GM12878 (cell line): ENCODE measurements at regions not wholly inside any gene's neighbourhood (a gene's known extent, or its start where the extent isn't known, plus 50 kb on each side); places are given as distances from the start of the nearest gene placed in this dataset.
A peak's percentile ranks its signal among the peaks of the same experiment; 100 is the strongest.

Source experiments
- ATF2 ChIP-seq: IDR thresholded peaks from 2 replicates; pipeline ENCODE4 v1.6.1; 2012; ENCODE audit warnings: low read length, inconsistent platforms
- BCLAF1 ChIP-seq: fragments of 450-650 bp; IDR thresholded peaks from 2 replicates; pipeline ENCODE4 v1.6.1; 2017; ENCODE audit warnings: antibody characterized with exemption, mild to moderate bottlenecking, moderate library complexity
- BHLHE40 ChIP-seq, 2 experiments: fragments of 450-650 bp in 1 of 2; IDR thresholded peaks; 2 replicates each; pipeline ENCODE4 v1.6.1; 2011 to 2017; ENCODE audit warnings: low read depth in 2 of 2, borderline replicate concordance in 1 of 2, improper control_type of control experiment in 1 of 2, low read length in 1 of 2, mild to moderate bottlenecking in 1 of 2
- CHD2 ChIP-seq: IDR thresholded peaks from 2 replicates; pipeline ENCODE4 v1.6.1; 2011; ENCODE audit warnings: low read depth, low read length, improper control_type of control experiment, borderline replicate concordance
- CTCF ChIP-seq, 3 experiments: IDR thresholded peaks in 2 of 3; conservative IDR thresholded peaks in 1 of 3; 2 replicates each; pipeline ENCODE4 v1.5.1; 2011; ENCODE audit warnings: low read depth in 3 of 3, low read length in 3 of 3, mild to moderate bottlenecking in 3 of 3, control low read depth in 2 of 3, moderate library complexity in 2 of 3, inconsistent platforms in 1 of 3, mixed read lengths in 1 of 3; ENCODE audit not compliant: control insufficient read depth in 2 of 3, insufficient read depth in 1 of 3; ENCODE audit errors: extremely low read depth in 1 of 3
- ETV6 ChIP-seq, 2 experiments: fragments of 450-650 bp in 1 of 2; IDR thresholded peaks in 1 of 2; conservative IDR thresholded peaks in 1 of 2; 2 replicates each; pipeline ENCODE4 v1.6.1; 2014; ENCODE audit warnings: antibody characterized with exemption in 1 of 2, borderline replicate concordance in 1 of 2, low read depth in 1 of 2, mild to moderate bottlenecking in 1 of 2, moderate library complexity in 1 of 2
- NKRF ChIP-seq: fragments of 450-650 bp; conservative IDR thresholded peaks from 2 replicates; pipeline ENCODE4 v1.6.1; 2017; ENCODE audit warnings: mild to moderate bottlenecking, moderate library complexity
- RBBP5 ChIP-seq: fragments of 200-600 bp; sonication (generic); conservative IDR thresholded peaks from 2 replicates; pipeline ENCODE4 v1.6.1; 2016
- SMAD1 ChIP-seq: fragments of 450-650 bp; IDR thresholded peaks from 2 replicates; pipeline ENCODE4 v1.6.1; 2018; ENCODE audit warnings: mild to moderate bottlenecking, low read depth; ENCODE audit not compliant: partially characterized antibody
- ZNF24 ChIP-seq: fragments of 450-650 bp; IDR thresholded peaks from 2 replicates; pipeline ENCODE4 v1.6.1; 2017; ENCODE audit warnings: antibody characterized with exemption, mild to moderate bottlenecking

- TF ChIP-seq CTCF (IDR thresholded peaks at IDR 0.05 in 2 of 3, conservative IDR thresholded peaks at IDR 0.05 in 1 of 3; ENCODE audit: control insufficient read depth in 2 of 3, extremely low read depth in 1 of 3, insufficient read depth in 1 of 3, low read depth in 3 of 3, low read length in 3 of 3) (peak; percentile 6 to 25 (median 12); a peak in 1 of 6 replicates), NKRF (peak; percentile 93), ATF2 (no peak), ZNF24 (no peak), BCLAF1 (no peak), RBBP5 (0 out of 2 replicates have a peak, but pooled peaks have one; percentile 63), CHD2 (peak; percentile 72; the same call in 1 of the 2 replicates), SMAD1 (no peak), ETV6 (conservative IDR thresholded peaks at IDR 0.05 in 1 of 2, IDR thresholded peaks at IDR 0.05 in 1 of 2; ENCODE audit: borderline replicate concordance in 1 of 2, low read depth in 1 of 2) (no peak), BHLHE40 (IDR thresholded peaks at IDR 0.05; ENCODE audit: borderline replicate concordance in 1 of 2, low read depth in 2 of 2, low read length in 1 of 2) (peak; percentile 89 to 96)
Observed at GRCh38 chr7:67302113-67303039, 305.7 kb downstream of the TYW1 start (continued).
